ENCODE measurements at regions not wholly inside any gene's neighbourhood (a gene's known extent, or its start where the extent isn't known, plus 50 kb on each side); places are given as distances from the start of the nearest gene placed in this dataset.

- H2BK20ac ChIP-seq (ENCODE audit: low read depth, low read length, poor library complexity, severe bottlenecking): no peak overlapping the region
- no peak overlapping the region for H2BK12ac ChIP-seq (ENCODE audit: insufficient read length, low read depth, low read length)
- H3K79me1 ChIP-seq (ENCODE audit: insufficient read depth, low read depth, low read length, poor library complexity, severe bottlenecking): no peaks in the 10 kb centered on the region
- peaks cover 1% of the 10 kb centered on the region; the same call in 1 of the 2 replicates for H3K27me3 Mint-ChIP-seq (ENCODE audit: low read depth)
- no peak overlapping the region for H3K18ac ChIP-seq (ENCODE audit: insufficient read length, low read depth, low read length)
- H3K4me1 ChIP-seq (ENCODE audit: insufficient read depth, low read length): no peaks in the 10 kb centered on the region
- no peak overlapping the region for H2AFZ ChIP-seq (ENCODE audit: low read length)
- no peak overlapping the region for H4K8ac ChIP-seq (replicated peaks; ENCODE audit: insufficient read length, low read depth, low read length)
- WGBS (ENCODE audit: extremely low coverage, insufficient read length, low lambda C conversion rate): no CpG with 5 or more reads among the region's 8 CpGs
- no peak overlapping the region for H3K27ac ChIP-seq (ENCODE audit: insufficient read length, low read depth, low read length)
- H3K9ac ChIP-seq (ENCODE audit: extremely low read depth, insufficient read length, low read length): no peak overlapping the region
- H3K23ac ChIP-seq (ENCODE audit: insufficient read length, low read depth, low read length): no peak overlapping the region
- no peak overlapping the region for H4K91ac ChIP-seq (ENCODE audit: insufficient read length, low read depth, low read length)
- no peak overlapping the region for H3K4ac ChIP-seq (ENCODE audit: low read depth, low read length)
- H4K5ac ChIP-seq (ENCODE audit: insufficient read length, low read depth, low read length): no peak overlapping the region
- no peak overlapping the region for H3K56ac ChIP-seq (ENCODE audit: insufficient read length, low read depth, low read length)
- H4K20me1 ChIP-seq (ENCODE audit: control insufficient read depth, insufficient read depth, insufficient read length): no peaks in the 10 kb centered on the region
- no peaks in the 10 kb centered on the region for H3K27me3 ChIP-seq (ENCODE audit: insufficient read depth, low read length)
- no peaks in the 10 kb centered on the region; a peak in 1 of 7 replicates for H3K36me3 Mint-ChIP-seq (ENCODE audit: insufficient read depth in 1 of 3, low read depth in 3 of 3)
- H3K14ac ChIP-seq (ENCODE audit: insufficient read depth, low read length): no peak overlapping the region
- no peak overlapping the region for H3K4me2 ChIP-seq (ENCODE audit: insufficient read depth, insufficient read length, low read length)
- TF ChIP-seq CTCF (conservative IDR thresholded peaks at IDR 0.05): no peak
- no peaks in the 10 kb centered on the region for H3K79me2 ChIP-seq (ENCODE audit: insufficient read depth, low read length)
- H2BK5ac ChIP-seq (ENCODE audit: insufficient read length, low read length): no peak overlapping the region
- DNase-seq: no peak
- no peaks in the 10 kb centered on the region for H3K9me3 ChIP-seq (ENCODE audit: control insufficient read depth, low read depth, low read length)
- no peak overlapping the region for H2AK5ac ChIP-seq (ENCODE audit: insufficient read length, low read length)
- no peaks in the 10 kb centered on the region for H3K23me2 ChIP-seq (ENCODE audit: insufficient read length, low read depth, low read length, poor library complexity, severe bottlenecking)
- H2BK15ac ChIP-seq (ENCODE audit: low read depth, low read length): no peak overlapping the region
- H3K4me3 Mint-ChIP-seq: no peak overlapping the region
- H3T11ph ChIP-seq (ENCODE audit: low read length): no peak overlapping the region
- H3K9me3 Mint-ChIP-seq: no peaks in the 10 kb centered on the region
- H3K4me1 Mint-ChIP-seq: peaks cover 6 to 8% of the 10 kb centered on the region in 2 experiments; a peak in 3 of 4 replicates
- no peak overlapping the region for H2BK120ac ChIP-seq (ENCODE audit: low read depth, low read length, poor library complexity, severe bottlenecking)
- no peak overlapping the region for H3K27ac Mint-ChIP-seq
Observed at GRCh38 chr13:80047406-80047805, 293.5 kb downstream of the SPRY2 start.
